GM20000 (cell line): ENCODE measurements at regions not wholly inside any gene's neighbourhood (a gene's known extent, or its start where the extent isn't known, plus 50 kb on each side); places are given as distances from the start of the nearest gene placed in this dataset.

ENCODE experiments used
- DNase-seq: peaks from one replicate; pipeline ENCODE4 v3.0.0; 2012; ENCODE audit warnings: low spot score
- TF ChIP-seq, protein P1 (sequence below): IDR thresholded peaks from 2 replicates; pipeline ENCODE4 v1.5.1; 2012; ENCODE audit warnings: mild to moderate bottlenecking, control low read depth; ENCODE audit errors: extremely low read depth, missing control alignments

DNA sequence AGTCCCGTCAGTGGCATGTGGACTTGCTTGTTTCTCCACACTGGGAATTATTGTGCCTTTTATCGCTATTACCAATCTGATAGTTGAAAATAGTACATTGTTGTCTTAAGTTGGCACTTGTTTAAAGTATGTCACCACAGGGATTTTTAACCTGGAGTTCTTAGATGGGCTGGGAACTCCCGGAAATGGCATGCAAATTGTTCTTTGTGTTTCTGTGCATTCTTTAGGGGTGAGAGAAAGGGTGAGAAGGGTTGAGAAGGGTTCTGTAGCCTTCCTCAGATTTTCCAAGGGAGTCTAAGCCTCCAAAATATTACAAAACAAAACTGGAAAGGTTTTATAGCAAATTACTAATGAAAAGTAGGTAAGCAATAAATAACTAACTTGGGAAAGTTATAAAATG, 176.9 kb downstream of the ZIC3 start:
- TF ChIP-seq, protein P1, sequence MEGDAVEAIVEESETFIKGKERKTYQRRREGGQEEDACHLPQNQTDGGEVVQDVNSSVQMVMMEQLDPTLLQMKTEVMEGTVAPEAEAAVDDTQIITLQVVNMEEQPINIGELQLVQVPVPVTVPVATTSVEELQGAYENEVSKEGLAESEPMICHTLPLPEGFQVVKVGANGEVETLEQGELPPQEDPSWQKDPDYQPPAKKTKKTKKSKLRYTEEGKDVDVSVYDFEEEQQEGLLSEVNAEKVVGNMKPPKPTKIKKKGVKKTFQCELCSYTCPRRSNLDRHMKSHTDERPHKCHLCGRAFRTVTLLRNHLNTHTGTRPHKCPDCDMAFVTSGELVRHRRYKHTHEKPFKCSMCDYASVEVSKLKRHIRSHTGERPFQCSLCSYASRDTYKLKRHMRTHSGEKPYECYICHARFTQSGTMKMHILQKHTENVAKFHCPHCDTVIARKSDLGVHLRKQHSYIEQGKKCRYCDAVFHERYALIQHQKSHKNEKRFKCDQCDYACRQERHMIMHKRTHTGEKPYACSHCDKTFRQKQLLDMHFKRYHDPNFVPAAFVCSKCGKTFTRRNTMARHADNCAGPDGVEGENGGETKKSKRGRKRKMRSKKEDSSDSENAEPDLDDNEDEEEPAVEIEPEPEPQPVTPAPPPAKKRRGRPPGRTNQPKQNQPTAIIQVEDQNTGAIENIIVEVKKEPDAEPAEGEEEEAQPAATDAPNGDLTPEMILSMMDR: no peak
- DNase-seq: no peak

DNA sequence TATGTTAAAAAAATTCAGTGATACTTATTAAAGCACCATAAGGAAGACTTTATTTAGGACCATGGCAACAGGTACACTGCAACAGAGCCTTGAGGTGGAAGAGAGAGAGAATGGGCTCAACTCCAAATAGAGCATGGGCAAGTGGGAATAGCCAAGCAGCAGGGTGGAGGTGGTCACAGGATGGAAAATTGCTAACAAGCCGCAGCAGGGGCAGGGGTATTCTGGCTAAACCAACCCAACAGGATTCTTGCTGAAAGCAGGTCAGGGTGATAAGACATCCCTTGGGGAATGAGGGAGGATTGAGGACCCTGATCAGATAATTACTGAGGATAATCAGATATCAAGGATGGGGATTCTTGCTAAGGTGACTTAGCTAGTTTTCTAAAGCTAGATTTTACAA, 177.5 kb downstream of the ZIC3 start:
- no peak for DNase-seq
- TF ChIP-seq, protein P1: no peak

DNA sequence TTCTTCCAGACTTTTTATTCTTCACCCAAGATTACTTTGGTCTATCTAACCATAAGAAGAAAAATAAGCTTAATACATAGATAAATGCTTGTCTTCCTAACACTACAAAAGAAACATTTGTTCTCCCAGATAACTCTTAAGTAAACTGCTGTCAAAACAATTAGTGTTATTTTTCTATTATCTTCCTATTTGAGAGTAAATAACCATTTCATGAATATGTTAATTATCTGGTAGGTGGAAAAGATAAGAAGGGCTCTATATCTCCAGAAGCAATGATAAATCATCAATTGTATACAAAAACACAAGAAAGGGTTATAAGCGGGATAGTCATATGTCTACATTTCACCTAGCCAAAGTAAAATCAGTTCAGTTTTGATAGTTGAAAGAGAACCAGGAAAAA, 180.4 kb downstream of the ZIC3 start:
- TF ChIP-seq, protein P1: no peak
- DNase-seq: no peak

DNA sequence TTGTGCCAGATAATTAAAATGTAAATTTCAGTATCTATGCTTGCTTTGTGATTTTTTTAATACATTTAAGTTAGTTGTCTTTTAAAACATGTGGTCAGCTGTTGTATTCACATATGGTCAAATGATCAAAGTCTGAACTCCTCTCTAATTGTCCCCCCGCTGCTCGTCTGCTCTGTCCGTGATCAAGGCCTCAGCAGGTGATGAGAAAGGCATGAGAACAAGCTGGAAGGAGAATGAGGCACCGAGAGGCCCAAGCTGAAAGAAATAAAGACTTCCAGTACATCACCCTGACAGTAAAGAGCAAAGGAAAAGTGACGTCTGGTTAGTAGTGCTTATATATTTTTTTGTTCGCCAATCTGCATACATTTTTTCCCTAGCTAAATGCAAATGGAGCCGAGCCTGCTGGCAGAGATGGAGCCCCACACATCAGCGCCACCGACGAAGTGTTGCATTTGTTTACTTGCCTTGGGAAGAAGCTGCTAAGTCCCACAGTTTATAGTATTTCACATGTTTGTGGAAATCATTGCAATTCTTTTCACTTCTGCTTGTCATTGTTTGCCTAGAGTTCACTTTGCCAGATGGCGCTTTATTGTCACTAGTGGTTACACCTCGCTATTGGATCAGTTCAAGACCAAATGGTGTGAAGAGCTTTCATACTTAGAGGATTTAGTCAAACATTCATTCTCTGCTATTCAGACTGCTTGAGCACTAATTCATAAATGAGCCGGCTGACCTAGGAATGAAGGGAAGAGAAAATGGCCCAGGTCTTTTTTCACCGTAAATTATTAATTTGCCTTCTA, 181.5 kb downstream of the ZIC3 start:
- TF ChIP-seq, protein P1: no peak
- no peak for DNase-seq

DNA sequence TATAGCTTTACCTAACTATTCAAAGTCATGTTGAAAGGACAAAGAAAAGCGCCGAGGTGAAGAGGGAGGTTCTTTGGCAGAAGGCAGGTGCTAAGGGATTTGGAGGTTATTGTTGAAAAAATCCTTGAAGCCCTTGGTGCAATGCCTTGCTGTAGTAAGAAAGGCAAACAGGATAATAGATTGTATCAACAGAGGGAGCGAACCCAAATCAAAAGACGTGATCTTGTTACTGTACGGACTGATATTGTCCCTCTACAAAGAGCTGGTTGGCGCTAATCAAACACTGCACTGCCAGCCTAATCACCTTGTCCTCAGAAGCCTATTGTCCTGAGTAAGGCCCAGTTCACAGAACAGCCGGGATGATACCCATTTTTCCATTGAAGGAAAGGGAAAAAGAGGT, 182.9 kb downstream of the ZIC3 start:
- no peak for DNase-seq
- TF ChIP-seq, protein P1: no peak

DNA sequence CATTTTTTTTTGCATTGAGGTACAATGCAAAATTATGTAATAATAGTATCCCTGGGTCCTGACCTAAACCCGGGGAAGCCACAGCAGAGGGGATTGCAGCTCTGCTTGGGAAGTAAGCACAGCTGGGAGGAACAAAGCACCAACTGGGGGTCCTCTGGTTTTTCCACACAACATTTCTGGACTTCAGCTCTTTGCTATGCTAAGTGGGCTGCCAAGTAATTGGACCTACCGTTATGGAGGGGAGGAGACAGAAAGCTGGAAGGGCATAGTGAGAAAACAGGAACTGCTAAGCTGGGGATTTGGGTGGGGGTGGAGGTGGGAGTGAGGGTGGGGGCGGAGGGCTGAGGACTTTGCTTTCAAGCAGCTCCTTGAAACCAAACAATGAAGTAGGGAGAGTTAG, 183.3 kb downstream of the ZIC3 start:
- no peak for DNase-seq
- TF ChIP-seq, protein P1: no peak

DNA sequence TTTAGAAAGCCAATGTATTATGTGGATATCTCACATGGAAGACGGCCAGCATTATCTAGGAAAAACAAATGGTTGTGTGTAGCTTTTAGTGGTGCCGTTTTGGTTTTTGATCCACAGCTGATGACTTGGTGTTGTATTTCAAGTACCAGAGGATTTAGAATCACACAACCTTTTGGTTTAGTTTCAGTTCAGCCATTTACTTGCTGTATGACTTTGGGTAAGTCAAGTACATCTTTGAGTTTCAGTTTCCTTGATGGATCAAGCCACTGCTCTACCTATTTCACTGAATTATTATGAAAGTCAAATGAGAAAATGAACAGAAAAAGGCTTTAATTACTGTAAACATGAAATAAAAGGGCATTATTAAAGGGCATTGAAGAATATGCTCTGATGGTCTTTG, 205.6 kb downstream of the ZIC3 start:
- no peak for DNase-seq
- TF ChIP-seq, protein P1: no peak
